HFF-Myc (cell line): ENCODE measurements at regions not wholly inside any gene's neighbourhood (a gene's known extent, or its start where the extent isn't known, plus 50 kb on each side); places are given as distances from the start of the nearest gene placed in this dataset.

Experiments
- DNase-seq: peaks from one replicate; pipeline ENCODE4 v3.0.0-alpha.2; 2011; ENCODE audit warnings: low read depth; ENCODE audit errors: extremely low read depth
- H3K4me3 ChIP-seq: replicated peaks from 2 replicates; pipeline ENCODE4 v1.5.1; 2011; ENCODE audit warnings: low read depth, mild to moderate bottlenecking, control low read depth, low read length
- TF ChIP-seq, protein P1 (sequence below): IDR thresholded peaks from 2 replicates; pipeline ENCODE4 v1.5.1; 2012; ENCODE audit warnings: mild to moderate bottlenecking, low read depth, low read length, control low read depth; ENCODE audit errors: missing control alignments

DNA sequence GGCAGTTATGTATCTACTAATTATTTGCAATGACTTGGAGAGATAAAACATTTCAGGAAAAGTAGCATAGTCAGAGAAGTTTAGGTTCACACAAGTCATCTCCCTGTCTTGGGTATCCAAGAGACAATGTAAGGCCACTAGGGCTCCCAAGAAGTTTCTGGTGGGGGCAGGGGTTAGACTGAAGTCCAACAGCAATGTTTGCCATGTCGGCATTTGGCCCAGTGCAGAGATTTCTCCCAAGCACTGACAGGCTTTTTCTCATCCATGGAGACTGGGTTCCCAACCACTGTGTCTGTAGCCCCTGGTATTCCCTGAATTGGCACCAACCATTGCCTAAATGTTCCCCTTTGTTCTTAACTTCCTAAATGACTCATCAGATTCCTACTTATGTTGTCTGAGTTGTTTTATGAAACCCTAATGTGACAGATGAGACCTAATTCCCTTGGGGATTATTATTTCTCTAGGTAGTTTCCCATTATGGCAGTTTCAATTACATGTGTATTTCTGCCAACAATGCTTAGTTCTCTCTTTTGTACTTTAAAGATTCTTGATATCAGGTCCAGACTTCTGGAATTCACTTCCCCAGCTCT, 103.6 kb upstream of the EGFLAM start:
- H3K4me3 ChIP-seq: no peak overlapping the region
- no peak for DNase-seq
- TF ChIP-seq, protein P1, sequence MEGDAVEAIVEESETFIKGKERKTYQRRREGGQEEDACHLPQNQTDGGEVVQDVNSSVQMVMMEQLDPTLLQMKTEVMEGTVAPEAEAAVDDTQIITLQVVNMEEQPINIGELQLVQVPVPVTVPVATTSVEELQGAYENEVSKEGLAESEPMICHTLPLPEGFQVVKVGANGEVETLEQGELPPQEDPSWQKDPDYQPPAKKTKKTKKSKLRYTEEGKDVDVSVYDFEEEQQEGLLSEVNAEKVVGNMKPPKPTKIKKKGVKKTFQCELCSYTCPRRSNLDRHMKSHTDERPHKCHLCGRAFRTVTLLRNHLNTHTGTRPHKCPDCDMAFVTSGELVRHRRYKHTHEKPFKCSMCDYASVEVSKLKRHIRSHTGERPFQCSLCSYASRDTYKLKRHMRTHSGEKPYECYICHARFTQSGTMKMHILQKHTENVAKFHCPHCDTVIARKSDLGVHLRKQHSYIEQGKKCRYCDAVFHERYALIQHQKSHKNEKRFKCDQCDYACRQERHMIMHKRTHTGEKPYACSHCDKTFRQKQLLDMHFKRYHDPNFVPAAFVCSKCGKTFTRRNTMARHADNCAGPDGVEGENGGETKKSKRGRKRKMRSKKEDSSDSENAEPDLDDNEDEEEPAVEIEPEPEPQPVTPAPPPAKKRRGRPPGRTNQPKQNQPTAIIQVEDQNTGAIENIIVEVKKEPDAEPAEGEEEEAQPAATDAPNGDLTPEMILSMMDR: no peak

DNA sequence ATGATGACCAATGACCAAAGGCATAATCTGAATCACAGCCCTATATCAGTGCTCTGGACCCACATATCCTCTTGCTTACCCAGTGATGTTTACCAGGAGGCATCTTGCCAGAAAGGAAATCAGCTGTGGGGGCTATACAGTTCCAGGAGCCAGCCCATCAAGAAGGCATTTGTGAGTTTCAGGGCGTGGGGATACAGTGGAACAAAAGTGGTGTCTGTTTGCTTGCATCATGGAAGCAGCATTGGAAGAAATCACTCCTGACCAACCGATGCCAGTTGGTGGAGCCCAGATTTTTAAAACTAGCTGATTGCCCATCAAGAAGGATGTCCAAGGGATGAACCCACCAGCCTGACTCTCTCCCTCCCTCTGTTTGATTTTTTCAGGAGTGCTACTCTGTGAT, 106.5 kb upstream of the EGFLAM start:
- TF ChIP-seq, protein P1: no peak
- H3K4me3 ChIP-seq: no peak overlapping the region
- no peak for DNase-seq

DNA sequence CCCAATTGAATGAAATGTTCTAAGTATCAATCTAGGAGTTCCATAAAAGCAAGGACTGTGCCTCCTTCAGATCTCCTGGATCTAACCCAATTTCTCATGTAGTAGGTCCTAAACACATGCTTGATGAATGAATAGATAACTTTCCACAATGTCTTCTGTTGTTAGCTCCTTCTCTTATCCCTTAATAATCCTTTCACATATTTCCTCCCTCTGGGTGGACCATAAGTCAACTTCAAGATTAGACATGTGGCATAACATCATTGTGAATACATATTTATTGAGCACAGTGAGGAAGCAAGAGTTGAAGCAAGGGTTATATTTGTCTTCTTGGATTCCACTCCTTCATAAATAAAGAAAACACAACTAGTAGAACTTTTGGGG, 108.6 kb upstream of the EGFLAM start:
- TF ChIP-seq, protein P1: no peak
- no peak for DNase-seq
- H3K4me3 ChIP-seq: no peak overlapping the region

DNA sequence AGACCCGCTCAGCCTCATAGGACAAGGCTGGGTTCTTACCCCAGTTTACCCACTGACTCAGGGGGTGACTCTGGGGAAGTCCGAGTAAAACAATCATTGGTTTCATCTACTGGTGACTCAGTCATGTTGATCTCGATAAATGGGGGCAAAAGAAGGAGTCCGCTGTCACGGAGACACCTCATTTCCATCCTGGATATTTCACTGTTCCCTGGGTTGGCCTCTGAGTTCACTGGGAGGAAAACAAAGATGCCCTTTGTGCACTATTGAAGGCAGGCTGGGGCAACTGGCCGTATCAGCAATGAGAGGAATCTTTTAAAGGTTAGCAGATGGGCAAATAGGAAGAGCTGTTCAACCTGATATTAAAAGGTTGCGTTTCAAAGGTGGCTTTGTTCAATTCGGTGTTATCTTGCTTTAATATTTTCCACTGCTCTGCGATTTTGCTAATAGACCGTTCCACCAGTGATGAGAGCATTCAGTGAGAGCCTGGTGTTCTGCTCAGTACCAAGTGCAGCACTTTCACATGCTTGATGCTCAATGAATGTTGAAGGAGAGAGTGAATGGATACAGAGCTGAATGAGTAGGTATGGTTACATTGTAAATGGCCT, 110.2 kb upstream of the EGFLAM start:
- no peak overlapping the region for H3K4me3 ChIP-seq
- TF ChIP-seq, protein P1: no peak

DNA sequence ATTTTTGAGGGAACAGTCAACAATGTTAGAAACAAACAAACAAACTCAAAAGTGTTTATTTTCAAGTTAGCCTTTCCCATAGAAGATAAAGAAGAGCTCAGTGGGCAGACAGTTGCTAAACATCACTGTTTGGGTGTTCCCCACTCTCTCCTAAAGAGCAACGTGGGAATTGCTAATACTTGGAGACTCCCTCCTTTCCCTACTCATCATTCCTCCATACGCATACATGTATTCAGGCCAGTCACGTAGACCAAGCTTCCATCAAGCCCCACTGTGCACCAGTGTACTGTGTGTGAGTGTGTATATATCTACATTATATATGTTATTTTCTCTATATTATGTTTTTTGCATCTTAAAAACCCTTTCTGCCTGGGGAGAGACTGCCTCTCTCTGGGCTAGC, 115.0 kb upstream of the EGFLAM start:
- no peak for DNase-seq
- H3K4me3 ChIP-seq: no peak overlapping the region
- TF ChIP-seq, protein P1: no peak

More for the DNA sequence above, 110.2 kb upstream of the EGFLAM start:
- DNase-seq: no peak

DNA sequence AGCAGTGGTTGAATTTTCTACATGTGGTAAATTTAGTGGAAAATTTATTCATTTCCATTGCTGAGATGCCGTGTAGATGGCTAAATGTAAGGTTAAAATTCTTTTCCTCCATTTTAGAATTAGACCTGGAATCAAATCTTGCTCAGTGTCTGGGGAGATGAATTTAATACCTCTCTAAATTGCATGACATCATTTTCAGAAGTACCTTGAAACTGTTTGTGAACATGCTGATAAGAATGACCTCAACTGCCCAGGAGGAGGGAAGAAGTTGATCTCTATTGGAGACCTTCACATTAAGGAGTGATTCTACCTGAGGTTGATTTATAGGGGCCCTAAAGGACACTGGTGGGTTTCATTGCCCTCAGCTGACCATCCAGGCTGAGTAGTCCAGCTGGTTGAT, 116.7 kb upstream of the EGFLAM start:
- DNase-seq: no peak
- TF ChIP-seq, protein P1: no peak
- H3K4me3 ChIP-seq: no peak overlapping the region

DNA sequence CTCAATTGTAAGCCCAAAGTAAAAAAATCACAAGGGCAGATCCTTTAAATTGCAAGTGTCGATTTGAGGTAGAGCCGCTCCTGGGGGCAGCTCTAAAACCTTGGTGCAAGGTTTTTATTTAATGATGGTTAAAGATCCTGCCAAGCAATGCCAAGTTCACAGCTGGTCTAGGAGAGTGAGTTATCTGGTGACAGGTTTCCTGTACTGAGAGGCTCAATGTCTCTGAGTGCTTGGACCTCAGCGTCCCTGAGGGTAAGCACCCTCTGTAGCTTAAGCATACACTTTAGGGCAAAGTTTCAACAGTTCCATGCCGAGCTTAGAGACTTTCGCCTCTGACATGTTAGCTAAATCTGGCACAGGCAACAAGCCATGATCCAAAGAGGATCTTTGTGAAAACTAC, 119.8 kb upstream of the EGFLAM start:
- TF ChIP-seq, protein P1: no peak
- no peak overlapping the region for H3K4me3 ChIP-seq
- no peak for DNase-seq
